Right lobe of liver (tissue), 6 donors: ENCODE measurements at regions not wholly inside any gene's neighbourhood (a gene's known extent, or its start where the extent isn't known, plus 50 kb on each side); places are given as distances from the start of the nearest gene placed in this dataset.

Experiments used
- ATAC-seq, 4 donors: fragments of 200-7000 bp; cut with Tn5 transposase; one replicate each; pipeline ENCODE4 v1.9.1; 2020; ENCODE audit warnings: mild to moderate bottlenecking in 4 of 4, moderate library complexity in 4 of 4
- DNase-seq, 3 donors: peaks; one replicate each; pipeline ENCODE4 v3.0.0-alpha.2; 2020
- H3K27ac ChIP-seq, 3 donors: fragments of 200-600 bp; one replicate each; pipeline ENCODE4 v1.8.0; 2022
- H3K27me3 ChIP-seq, 2 donors: fragments of 200-600 bp; one replicate each; pipeline ENCODE4 v1.8.0; 2022
- H3K36me3 ChIP-seq, 4 donors: fragments of 200-600 bp; sonication (generic) in 1 of 4; one replicate each; pipeline versions ENCODE4 v1.5.1 to v1.8.0; 2017 to 2022; ENCODE audit warnings: control low read depth in 1 of 4
- H3K4me1 ChIP-seq, 4 donors: fragments of 200-600 bp; sonication (generic) in 1 of 4; one replicate each; pipeline versions ENCODE4 v1.5.1 to v1.8.0; 2017 to 2022; ENCODE audit warnings: control low read depth in 1 of 4
- H3K4me3 ChIP-seq, 3 donors: fragments of 200-600 bp; one replicate each; pipeline ENCODE4 v1.8.0; 2022
- H3K9me3 ChIP-seq, 4 donors: fragments of 200-600 bp; sonication (generic) in 1 of 4; one replicate each; pipeline versions ENCODE4 v1.5.1 to v1.8.0; 2017 to 2022; ENCODE audit warnings: control low read depth in 1 of 4
- CTCF ChIP-seq, 4 donors: fragments of 200-600 bp in 3 of 4; fragments of 450-650 bp in 1 of 4; IDR thresholded peaks; one replicate each; pipeline versions ENCODE4 v1.5.1 to v1.8.0; 2016 to 2022; ENCODE audit warnings: antibody characterized with exemption in 4 of 4, mild to moderate bottlenecking in 2 of 4
- POLR2A ChIP-seq: fragments of 450-650 bp; IDR thresholded peaks from one replicate; pipeline ENCODE4 v1.6.1; 2017; ENCODE audit warnings: antibody characterized with exemption, mild to moderate bottlenecking
- intact Hi-C, 2 donors: fragments of 100-400 bp; cut with DNase I; formaldehyde crosslinking; loops; one replicate each; pipeline versions ENCODE4 v1.11.2 to v1.14.1; 2022
- small RNA-seq, 2 experiments: library from RNA; depleted of rRNA; stranded (forward); fragments of <200 nt; gene quantifications; one replicate each; pipeline ENCODE3, GENCODE V24; 2016
- donor health status: DM: no; HTN: yes; CAD: no.
- donor health status: DM: no; HTN: no; CAD: no.
- donor health status: DM: no; HTN: no; CAD: no.
- donor health status: DM: no; HTN: yes; CAD: no.
- donor health status: DM: no; HTN: yes; CAD: no.

DNA sequence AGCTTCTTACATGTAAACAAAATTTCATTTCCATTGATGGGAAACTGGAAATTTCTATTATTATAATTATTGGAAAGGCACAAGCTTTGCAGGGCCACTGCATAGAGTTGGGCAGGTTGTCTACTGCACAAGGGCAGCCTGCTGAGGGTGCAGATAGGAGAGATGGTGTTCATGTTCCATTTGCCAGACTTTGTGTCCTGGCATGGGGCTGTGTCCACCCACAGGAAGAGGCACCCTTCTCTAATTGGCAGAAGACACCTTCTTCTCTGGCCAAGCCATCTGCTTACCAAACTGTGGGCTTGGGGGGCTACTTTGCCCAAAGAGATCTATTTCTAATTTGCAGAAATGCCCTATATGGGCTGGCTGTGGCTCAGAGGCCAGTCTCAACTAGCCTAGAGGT is 140.7 kb downstream of the GATB start:
- no peak overlapping the region for H3K4me3 ChIP-seq
- H3K9me3 ChIP-seq, result no peaks in the 10 kb centered on the region
- intact Hi-C loops, result no loop called here
- H3K27me3 ChIP-seq, result no peaks in the 10 kb centered on the region
- no peak overlapping the region for H3K27ac ChIP-seq
- no peak for TF ChIP-seq POLR2A
- no peak for TF ChIP-seq CTCF (IDR thresholded peaks at IDR 0.05)
- H3K36me3 ChIP-seq, result no peaks in the 10 kb centered on the region
- ATAC-seq (no peak), DNase-seq (no peak)
- H3K4me1 ChIP-seq, result no peaks in the 10 kb centered on the region

Small RNA genes lying in the stretch of these regions (small RNA-seq; reads per million reads assigned to genes)
- gene RN7SKP35, result 0 reads per million in 2 experiments
